Activated naive CD8-positive, alpha-beta T cell treated with anti-CD3 and anti-CD28 coated beads, Interleukin-2, amount 10 ng/mL, durations not matched to agents 7 days and 5 days (primary cell): ENCODE measurements at regions not wholly inside any gene's neighbourhood (a gene's known extent, or its start where the extent isn't known, plus 50 kb on each side); places are given as distances from the start of the nearest gene placed in this dataset.
A peak's percentile ranks its signal among the peaks of the same experiment; 100 is the strongest.

Experiments
- ATAC-seq: fragments of 150-1000 bp; cut with Tn5 transposase; one replicate; pipeline ENCODE4 v1.10.0; 2021; ENCODE audit warnings: low read depth, moderate library complexity
- POLR2A ChIA-PET: fragments of 350-600 bp; sonication (Branson Sonifier 250); formaldehyde crosslinking; loops from one replicate; lab custom pipeline; 2021; ENCODE audit warnings: antibody characterized with exemption; lab: Charles Lee
- DNase-seq: peaks from one replicate; pipeline ENCODE4 v3.0.0; 2021
- H3K27ac Mint-ChIP-seq: one replicate; pipeline ENCODE4 v1.8.0; 2022; ENCODE audit warnings: mild to moderate bottlenecking, mixed read lengths
- H3K27me3 Mint-ChIP-seq: one replicate; pipeline ENCODE4 v1.8.0; 2022; ENCODE audit warnings: mild to moderate bottlenecking, moderate library complexity, mixed read lengths
- H3K36me3 Mint-ChIP-seq: one replicate; pipeline ENCODE4 v1.8.0; 2021; ENCODE audit warnings: mild to moderate bottlenecking, mixed read lengths
- H3K4me1 Mint-ChIP-seq: one replicate; pipeline ENCODE4 v1.8.0; 2021; ENCODE audit warnings: mixed read lengths
- H3K4me3 Mint-ChIP-seq: one replicate; pipeline ENCODE4 v1.8.0; 2022; ENCODE audit warnings: mild to moderate bottlenecking, moderate library complexity, mixed read lengths
- H3K9me3 Mint-ChIP-seq: one replicate; pipeline ENCODE4 v1.8.0; 2021; ENCODE audit warnings: mixed read lengths

DNA sequence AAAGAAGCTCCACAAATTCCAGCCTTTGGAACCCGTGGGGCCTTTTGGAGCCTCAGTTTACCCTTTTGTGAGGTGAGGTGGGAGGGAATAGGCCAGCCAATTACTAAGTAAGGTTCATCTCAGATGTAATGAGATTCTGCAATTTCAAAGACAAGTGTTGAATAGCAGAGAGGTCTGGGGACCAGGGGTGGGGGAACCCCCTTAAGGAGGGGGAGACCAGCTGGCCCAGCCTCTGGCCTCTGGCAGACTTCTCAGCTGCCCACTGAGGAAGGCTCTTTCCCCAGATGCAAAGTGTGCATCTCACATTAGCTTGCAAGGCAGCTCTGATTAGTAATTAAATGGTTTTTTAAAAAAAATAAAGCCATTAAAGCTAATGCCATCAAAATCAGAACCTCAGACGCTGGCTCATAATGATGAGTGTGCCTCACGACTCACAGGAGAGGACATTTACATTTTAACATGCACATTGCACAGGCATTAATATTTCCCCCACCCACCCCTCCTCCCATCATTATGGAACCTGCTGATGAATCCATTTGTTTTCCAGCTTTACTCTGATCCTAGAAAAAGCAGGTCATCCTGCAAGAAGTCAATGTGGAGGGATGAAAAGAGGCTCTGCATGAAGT is 176.7 kb upstream of the TLE3 start:
- Mint-ChIP-seq H3K9me3 (no peaks in the 10 kb centered on the region), H3K27me3 (peaks cover 13% of the 10 kb centered on the region), H3K27ac (no peak overlapping the region), H3K4me1 (peaks cover 9% of the 10 kb centered on the region), H3K4me3 (no peak overlapping the region), H3K36me3 (no peaks in the 10 kb centered on the region)
- POLR2A ChIA-PET = no interaction called here
- peak; percentile 4 for DNase-seq
- no peak for ATAC-seq

GRCh38 chr15:70273808-70274207 is 176.1 kb upstream of the TLE3 start:
- Mint-ChIP-seq H3K36me3 (no peaks in the 10 kb centered on the region), H3K27me3 (peaks cover 15% of the 10 kb centered on the region), H3K4me3 (no peak overlapping the region), H3K4me1 (peaks cover 9% of the 10 kb centered on the region), H3K9me3 (no peaks in the 10 kb centered on the region), H3K27ac (no peak overlapping the region)
- POLR2A ChIA-PET = interaction anchor here (0.6 kb wide), 1 partner anchor 118 kb away, joined by 3 read pairs; no protein-coding TSS in a partner anchor
- ATAC-seq (no peak), DNase-seq (no peak)

DNA sequence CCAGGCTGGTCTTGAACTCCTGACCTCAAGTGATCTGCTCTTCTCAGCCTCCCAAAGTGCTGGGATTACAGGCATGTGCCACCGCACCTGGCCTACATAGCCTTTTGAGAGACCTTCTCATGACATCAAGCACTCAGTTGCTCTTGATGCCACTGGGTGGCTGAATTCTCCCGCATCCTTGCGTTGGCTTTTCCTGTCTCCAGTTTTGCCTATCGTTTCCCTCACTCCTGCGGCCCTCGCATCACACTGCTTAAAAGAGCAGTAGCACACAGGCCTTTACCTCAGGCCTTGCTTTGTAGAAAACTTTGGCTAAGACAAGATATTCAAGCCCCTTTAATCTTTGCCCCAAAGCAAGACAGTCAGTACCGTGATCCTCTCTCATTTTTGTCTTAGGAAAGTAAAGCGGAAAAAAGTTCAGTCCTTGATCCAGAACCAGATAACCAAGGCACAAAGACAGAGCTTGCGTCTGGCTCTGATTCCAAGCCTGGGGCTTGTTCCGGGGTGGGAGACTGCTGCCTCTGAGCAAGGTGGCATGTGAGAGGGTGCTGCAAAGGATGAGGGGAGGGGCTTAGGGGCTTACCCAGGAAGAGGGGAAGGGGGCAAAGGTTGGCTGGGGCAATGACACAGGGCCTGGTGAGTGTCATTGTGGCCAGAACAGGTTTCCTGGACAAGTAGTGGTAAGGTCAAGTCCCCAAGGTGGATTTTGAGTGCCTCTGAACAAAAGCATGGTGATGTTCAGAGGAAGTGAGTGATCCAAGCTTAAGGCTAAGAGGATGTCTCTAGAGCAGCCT is 175.0 kb upstream of the TLE3 start:
- POLR2A ChIA-PET = no interaction called here
- H3K27me3 Mint-ChIP-seq = peaks cover 22% of the 10 kb centered on the region
- H3K36me3 Mint-ChIP-seq = no peaks in the 10 kb centered on the region
- H3K9me3 Mint-ChIP-seq = no peaks in the 10 kb centered on the region
- DNase-seq = no peak
- no peak overlapping the region for H3K27ac Mint-ChIP-seq
- no peak for ATAC-seq
- no peak overlapping the region for H3K4me3 Mint-ChIP-seq
- peaks cover 11% of the 10 kb centered on the region for H3K4me1 Mint-ChIP-seq

- no peak for ATAC-seq
- peaks cover 21% of the 10 kb centered on the region for H3K4me1 Mint-ChIP-seq
- no peaks in the 10 kb centered on the region for H3K36me3 Mint-ChIP-seq
- no peak for DNase-seq
- H3K4me3 Mint-ChIP-seq = no peak overlapping the region
- no peaks in the 10 kb centered on the region for H3K9me3 Mint-ChIP-seq
- peaks cover 28% of the 10 kb centered on the region for H3K27me3 Mint-ChIP-seq
- no peak overlapping the region for H3K27ac Mint-ChIP-seq
- POLR2A ChIA-PET = no interaction called here
Observed at GRCh38 chr15:70271422-70272088, 173.8 kb upstream of the TLE3 start.

DNA sequence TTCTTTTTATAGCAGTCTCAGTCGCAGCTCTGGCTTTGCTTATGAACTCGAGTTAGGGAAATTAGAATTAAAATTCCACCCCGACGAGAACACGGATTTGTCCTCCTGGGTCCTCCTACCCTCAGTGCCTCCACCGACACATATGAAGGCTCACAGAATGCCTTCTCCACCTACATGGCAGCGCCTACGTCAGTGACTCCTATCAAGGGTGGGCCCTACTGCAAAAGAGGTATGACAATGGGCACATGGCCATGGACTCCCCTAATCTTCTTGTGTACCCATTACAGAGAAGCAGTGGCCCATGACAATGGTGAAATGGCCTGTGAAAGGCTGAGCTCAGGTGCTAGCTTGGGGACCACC is 173.0 kb upstream of the TLE3 start:
- no peak for ATAC-seq
- Mint-ChIP-seq H3K4me1 (peaks cover 29% of the 10 kb centered on the region), H3K9me3 (no peaks in the 10 kb centered on the region), H3K36me3 (no peaks in the 10 kb centered on the region), H3K27ac (no peak overlapping the region), H3K27me3 (peaks cover 28% of the 10 kb centered on the region), H3K4me3 (no peak overlapping the region)
- POLR2A ChIA-PET = no interaction called here
- no peak for DNase-seq

DNA sequence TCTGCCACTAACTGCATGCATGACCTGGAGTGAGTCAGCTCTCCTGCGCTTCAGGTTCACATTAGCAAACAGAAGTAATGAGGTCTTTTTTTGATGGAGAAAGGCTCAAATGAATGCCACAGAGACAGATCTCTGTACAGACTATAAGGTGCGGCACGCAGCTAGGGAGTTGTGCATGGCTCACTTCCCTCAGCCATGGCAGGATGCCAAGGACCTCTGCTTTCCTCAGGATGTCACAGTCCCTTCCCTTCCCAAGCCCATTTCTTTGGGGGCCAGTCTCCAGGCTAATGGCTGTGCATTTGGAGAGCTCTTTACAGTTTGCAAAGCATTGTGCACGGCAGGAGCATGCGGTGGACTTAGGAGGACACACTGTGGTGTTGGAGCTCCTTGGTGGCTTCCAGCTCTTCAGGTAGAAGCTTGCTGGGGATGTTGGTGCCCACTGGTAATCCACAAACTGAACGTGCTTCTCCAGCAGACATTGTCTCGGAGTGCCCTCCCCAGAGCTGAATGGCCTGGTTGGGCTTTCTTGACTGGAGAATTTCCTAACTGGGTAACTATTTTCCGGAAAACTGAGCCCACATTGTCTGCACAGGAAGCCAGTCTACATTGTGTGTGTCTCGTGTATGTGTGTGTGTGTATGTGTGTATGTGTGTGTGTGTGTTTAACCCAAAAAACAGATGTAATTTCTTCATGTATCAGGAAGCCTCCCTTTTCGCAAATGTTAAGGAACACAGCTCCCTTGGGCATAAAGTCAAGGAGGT is 172.5 kb upstream of the TLE3 start:
- Mint-ChIP-seq H3K4me3 (no peak overlapping the region), H3K27me3 (peaks cover 28% of the 10 kb centered on the region), H3K27ac (no peak overlapping the region), H3K36me3 (no peaks in the 10 kb centered on the region), H3K4me1 (peaks cover 29% of the 10 kb centered on the region), H3K9me3 (no peaks in the 10 kb centered on the region)
- POLR2A ChIA-PET = no interaction called here
- ATAC-seq (no peak), DNase-seq (no peak)

DNA sequence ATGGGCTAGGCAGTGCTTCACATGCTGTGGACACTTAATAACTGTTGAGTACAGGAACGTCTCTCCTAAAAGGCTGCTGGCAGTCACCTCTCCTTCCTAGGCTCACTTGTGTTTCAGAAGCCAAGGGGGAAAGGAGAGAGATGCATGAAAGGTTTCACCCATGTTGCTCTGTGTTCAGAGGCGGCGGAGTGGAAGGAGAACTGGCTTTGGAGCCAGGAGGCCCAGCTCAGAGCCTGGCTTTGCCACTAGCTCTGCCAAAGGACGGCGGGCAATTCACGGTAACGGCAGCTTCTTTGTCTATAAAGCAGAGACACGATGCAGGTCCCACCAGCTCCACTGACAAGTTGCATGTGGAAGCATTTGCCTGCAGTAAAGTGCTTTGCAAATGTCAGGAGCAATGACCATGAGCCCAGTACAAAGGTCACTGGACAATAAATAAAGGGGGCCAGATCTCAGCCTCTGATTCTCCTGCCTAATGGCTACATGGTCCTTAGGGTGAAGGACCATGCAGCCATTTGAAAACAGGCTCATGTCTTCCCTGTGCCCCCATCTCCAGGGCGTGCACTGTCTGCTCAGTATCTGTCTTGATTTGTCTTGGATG is 171.7 kb upstream of the TLE3 start:
- Mint-ChIP-seq H3K36me3 (no peaks in the 10 kb centered on the region), H3K4me1 (peaks cover 29% of the 10 kb centered on the region), H3K4me3 (no peak overlapping the region), H3K27me3 (peaks cover 28% of the 10 kb centered on the region), H3K27ac (no peak overlapping the region), H3K9me3 (no peaks in the 10 kb centered on the region)
- POLR2A ChIA-PET = no interaction called here
- ATAC-seq (no peak), DNase-seq (no peak)

DNA sequence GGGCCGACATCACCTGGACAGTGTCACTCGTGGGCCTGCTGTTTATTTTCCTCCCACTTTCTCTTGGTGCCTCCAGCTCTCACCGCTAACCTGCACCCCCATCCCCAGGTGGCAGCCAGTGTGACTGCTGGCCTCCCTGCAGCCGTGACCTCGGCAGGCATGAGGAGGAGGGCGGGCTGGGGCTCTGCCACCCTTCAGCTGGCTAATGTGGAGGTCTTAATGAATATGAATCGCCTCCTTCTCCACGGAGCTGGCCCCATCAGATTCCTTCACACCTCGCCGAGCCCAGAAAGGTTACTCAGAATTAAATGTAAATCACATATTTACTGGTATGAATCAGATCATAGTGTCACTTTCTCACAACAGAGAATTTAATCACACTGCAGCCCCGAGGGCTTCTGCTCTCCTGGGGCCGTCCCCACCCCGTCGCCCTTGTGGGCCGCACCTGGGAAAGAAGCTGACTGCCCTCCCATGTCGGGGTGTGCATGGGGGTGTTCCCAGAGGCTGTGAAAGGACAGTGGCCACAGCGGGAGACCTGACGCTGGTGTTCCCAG is 171.1 kb upstream of the TLE3 start:
- ATAC-seq (no peak), DNase-seq (no peak)
- no peaks in the 10 kb centered on the region for H3K9me3 Mint-ChIP-seq
- no peaks in the 10 kb centered on the region for H3K36me3 Mint-ChIP-seq
- peaks cover 31% of the 10 kb centered on the region for H3K27me3 Mint-ChIP-seq
- no peak overlapping the region for H3K4me3 Mint-ChIP-seq
- POLR2A ChIA-PET = interaction anchor here (0.6 kb wide), 1 partner anchor 10 kb away, joined by 3 read pairs; no protein-coding TSS in a partner anchor
- H3K4me1 Mint-ChIP-seq = peaks cover 28% of the 10 kb centered on the region
- H3K27ac Mint-ChIP-seq = no peak overlapping the region

DNA sequence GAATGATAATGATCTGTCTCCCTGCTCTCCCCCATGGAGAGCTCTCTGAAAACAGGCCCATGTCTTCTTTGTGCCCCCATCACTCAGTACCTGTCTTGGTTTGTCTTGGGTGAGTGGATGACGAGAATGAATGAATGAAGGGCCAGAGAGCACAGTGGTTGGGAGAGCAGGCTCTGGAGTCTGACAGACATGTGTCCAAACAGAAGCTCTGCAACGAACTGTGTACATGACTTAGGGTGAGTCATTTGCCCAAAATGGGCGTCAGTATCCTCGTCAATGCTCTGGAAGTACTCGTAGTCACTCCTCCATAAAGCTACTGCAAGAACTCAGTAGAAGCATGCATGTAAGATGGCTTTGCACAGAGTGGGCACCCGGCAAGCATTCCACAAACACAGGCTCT is 170.2 kb upstream of the TLE3 start:
- H3K27me3 Mint-ChIP-seq = peaks cover 29% of the 10 kb centered on the region
- no peaks in the 10 kb centered on the region for H3K9me3 Mint-ChIP-seq
- H3K27ac Mint-ChIP-seq = peak overlapping the region; percentile 10
- no peak for DNase-seq
- no peak for ATAC-seq
- no peak overlapping the region for H3K4me3 Mint-ChIP-seq
- H3K36me3 Mint-ChIP-seq = no peaks in the 10 kb centered on the region
- POLR2A ChIA-PET = interaction anchor here (0.6 to 1.2 kb wide), 2 partner anchors 9 to 199 kb away, joined by 3 read pairs; no protein-coding TSS in a partner anchor
- H3K4me1 Mint-ChIP-seq = peaks cover 28% of the 10 kb centered on the region

DNA sequence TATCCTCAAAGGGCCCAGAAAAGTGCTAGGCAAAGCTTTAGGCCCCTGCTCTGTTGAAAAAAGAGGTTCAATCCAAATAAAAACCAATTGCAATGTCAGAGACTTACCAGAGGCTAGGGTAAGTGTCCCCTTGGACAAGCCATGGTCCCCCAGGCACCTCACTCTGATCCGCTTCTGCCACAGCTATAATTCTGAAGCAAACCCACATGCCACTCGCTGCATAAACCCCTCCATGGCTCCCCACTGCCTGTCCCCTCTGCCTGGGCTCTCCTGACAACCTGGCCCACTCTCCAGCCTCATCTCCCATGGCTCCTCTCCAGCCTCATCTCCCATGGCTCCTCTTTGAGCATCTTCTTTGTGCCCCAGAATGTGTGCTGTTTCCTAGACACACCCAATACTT is 169.6 kb upstream of the TLE3 start:
- Mint-ChIP-seq H3K4me1 (peaks cover 28% of the 10 kb centered on the region), H3K4me3 (no peak overlapping the region), H3K36me3 (no peaks in the 10 kb centered on the region), H3K9me3 (no peaks in the 10 kb centered on the region), H3K27ac (peak overlapping the region; percentile 10), H3K27me3 (peaks cover 25% of the 10 kb centered on the region)
- DNase-seq = no peak
- POLR2A ChIA-PET = interaction anchor here (1.2 kb wide), 1 partner anchor 200 kb away, joined by 3 read pairs; no protein-coding TSS in a partner anchor
- ATAC-seq = no peak

DNA sequence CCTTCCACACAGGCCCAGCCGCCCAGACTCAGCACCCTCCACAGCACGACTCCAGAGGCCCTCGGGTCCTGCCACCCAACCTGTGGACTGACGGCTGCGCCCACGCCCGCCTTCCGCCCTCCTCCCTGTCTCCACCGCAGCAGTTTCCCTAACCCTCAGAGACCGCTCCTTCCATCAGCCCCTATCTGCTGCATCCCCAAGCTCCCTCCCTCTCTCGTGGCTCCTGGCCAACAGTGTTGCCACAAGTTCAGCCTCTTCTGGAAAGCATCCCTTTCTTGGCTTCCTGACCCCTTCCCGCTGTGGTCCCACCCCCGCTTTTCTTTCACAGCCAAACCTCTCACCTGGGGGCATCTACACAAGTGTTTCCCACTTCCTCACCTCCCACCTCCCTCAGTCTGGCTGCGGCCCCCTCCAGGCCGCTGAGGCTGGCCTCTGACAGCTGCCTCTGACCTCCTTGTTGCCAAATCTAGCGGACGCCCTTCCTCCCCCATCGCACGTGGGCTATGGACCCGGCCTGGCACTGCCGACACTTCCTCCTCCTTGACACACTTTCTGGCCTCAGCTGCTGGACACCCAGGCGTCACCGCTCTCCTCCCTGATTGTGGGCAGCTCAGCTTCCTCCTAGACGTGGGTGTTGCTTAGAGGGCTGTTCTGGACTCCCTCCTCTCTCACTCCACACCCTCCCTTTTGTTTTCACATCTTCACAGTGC is 168.8 kb upstream of the TLE3 start:
- Mint-ChIP-seq H3K4me3 (peak overlapping the region; percentile 27), H3K4me1 (peaks cover 33% of the 10 kb centered on the region), H3K27me3 (peaks cover 25% of the 10 kb centered on the region), H3K9me3 (no peaks in the 10 kb centered on the region), H3K36me3 (no peaks in the 10 kb centered on the region), H3K27ac (peak overlapping the region; percentile 67)
- no peak for DNase-seq
- POLR2A ChIA-PET = no interaction called here
- ATAC-seq = peak; percentile 40

DNA sequence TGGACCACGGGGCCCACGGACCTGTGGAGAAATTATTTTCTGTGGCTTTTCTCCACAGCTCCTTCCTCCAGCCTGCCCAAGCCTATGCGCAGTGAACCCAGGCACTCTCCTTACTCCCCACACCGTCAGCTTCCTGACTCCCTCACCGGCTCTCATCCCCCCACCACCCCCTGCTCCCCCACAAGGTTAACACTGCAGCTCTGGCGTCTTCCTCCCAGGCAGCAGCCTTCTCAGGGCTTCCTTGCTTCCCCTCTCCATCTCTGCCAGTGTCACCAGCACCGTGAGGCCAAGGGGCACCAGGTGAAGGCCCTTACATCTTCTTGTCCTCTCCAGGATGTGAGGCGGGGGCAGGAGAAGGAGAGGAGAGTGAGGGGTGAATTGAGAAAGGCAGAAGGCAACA is 168.3 kb upstream of the TLE3 start:
- POLR2A ChIA-PET = no interaction called here
- peaks cover 34% of the 10 kb centered on the region for H3K4me1 Mint-ChIP-seq
- H3K36me3 Mint-ChIP-seq = no peaks in the 10 kb centered on the region
- no peak overlapping the region for H3K27ac Mint-ChIP-seq
- no peak for DNase-seq
- no peaks in the 10 kb centered on the region for H3K9me3 Mint-ChIP-seq
- peaks cover 25% of the 10 kb centered on the region for H3K27me3 Mint-ChIP-seq
- ATAC-seq = no peak
- H3K4me3 Mint-ChIP-seq = peak overlapping the region; percentile 27
